ENCODE measurements at regions not wholly inside any gene's neighbourhood (a gene's known extent, or its start where the extent isn't known, plus 50 kb on each side); places are given as distances from the start of the nearest gene placed in this dataset.

DNA sequence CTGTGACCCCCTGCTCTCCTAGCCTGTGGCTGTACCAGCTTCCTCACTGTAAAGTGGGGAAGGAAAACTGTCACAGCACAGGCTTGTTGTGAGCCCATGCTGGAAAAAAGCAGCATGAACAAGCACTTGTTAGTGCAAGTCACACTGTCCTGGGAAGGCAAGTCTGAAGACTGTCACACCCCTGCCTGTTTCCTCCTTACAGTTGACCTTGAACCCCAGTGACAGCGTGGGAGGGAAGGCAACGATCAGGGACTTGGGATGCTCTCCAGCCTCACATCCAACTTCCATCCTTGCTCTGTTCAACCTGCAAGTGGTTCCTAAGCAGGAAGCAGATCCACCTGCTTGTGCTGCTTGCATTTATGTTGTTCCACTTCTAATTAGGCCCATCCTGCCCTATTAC is 311.3 kb upstream of the KLHL29 start:
- no peak for DNase-seq

- DNase-seq, result no peak
Observed at GRCh38 chr2:23077596-23077995, 307.4 kb upstream of the KLHL29 start.

DNA sequence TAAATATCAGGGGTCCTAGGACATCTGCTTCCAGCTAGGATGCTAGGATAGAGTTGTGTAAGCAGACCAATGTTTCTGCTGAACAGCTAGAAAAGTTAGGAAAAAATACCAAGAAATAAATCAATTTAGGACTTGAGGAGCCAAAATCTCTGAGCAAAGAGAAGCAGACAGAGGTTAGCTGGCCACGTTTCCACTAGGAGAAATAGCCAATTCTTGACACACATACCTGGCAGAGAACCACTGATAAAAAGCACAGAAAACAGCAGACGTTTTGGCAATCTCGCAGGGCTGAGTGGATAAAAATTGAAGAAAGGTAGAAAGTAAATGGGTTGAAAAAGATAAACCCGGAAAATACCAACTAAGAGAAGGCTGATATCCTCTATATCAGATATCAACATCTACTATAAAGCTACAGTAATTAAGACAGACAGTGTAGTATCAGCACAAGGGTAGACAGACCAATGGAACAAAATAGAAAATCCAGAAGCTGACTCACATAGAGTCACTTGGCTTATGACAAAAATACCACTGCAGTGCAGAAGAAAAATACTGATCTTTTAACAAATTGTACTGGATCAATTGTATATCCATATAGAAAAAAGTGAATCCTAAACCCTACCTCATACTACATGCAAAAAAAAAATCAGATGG is 306.1 kb upstream of the KLHL29 start:
- no peak for DNase-seq

DNA sequence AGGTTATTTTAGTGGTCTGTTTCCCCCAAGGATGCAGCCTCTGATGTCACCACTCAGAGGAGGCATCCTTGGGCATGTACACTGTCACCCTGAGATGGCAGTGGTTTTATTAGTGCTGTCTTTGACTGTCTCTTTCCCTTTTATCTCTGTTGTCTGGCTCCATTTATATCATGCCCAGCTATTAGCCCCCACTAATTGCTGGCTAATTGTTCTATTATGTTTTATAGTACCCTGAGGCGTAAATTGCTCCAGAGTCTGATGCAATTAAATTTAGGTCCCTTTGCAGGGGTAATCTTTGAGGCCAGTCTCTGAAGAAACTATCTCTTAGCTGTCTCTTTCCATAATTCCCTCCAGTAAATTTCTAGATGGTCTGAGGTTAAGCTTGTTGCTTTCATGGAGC is 301.0 kb upstream of the KLHL29 start:
- DNase-seq, result no peak

GRCh38 chr2:23091019-23091418 is 294.0 kb upstream of the KLHL29 start:
- DNase-seq, result no peak

- DNase-seq, result no peak
Observed at GRCh38 chr2:23091900-23092299, 293.1 kb upstream of the KLHL29 start.

- peak; percentile 0 for DNase-seq
Observed at GRCh38 chr2:23092831-23093230, 292.1 kb upstream of the KLHL29 start.

GRCh38 chr2:23093513-23093912 is 291.5 kb upstream of the KLHL29 start:
- DNase-seq, result no peak

DNA sequence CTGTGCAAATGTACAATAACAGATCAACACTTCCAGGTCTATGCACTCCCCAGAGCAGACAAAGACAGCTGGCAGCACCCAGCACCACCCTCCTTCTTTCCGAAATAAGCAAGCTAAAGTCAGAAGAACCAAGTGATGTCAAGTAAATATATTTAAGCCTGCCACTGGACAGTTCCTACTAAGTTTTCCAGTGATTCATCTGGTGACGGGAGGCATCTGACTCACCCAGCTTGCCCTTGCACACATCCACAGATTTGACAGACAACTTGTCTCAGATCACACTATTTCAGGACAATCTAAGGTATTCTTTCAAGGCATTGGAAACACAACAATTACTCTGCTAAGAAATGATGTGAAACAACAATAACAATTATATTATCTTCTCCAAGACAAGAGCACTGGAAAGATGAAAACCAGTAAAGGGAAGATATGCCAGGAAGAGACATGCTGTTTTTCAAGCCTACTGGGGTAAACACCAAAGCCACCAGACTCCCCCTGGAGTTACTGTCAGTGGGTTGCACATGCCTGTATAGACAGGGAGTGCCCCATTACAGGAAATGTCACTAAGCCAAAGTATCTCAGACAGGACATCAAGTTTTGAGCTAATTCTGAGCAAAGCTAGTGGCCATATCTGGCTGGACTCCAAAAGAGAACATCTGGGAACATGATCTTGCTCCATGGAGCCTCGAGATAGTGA is 287.9 kb upstream of the KLHL29 start:
- DNase-seq, result no peak

GRCh38 chr2:23100406-23100805 is 284.6 kb upstream of the KLHL29 start:
- no peak for DNase-seq

DNA sequence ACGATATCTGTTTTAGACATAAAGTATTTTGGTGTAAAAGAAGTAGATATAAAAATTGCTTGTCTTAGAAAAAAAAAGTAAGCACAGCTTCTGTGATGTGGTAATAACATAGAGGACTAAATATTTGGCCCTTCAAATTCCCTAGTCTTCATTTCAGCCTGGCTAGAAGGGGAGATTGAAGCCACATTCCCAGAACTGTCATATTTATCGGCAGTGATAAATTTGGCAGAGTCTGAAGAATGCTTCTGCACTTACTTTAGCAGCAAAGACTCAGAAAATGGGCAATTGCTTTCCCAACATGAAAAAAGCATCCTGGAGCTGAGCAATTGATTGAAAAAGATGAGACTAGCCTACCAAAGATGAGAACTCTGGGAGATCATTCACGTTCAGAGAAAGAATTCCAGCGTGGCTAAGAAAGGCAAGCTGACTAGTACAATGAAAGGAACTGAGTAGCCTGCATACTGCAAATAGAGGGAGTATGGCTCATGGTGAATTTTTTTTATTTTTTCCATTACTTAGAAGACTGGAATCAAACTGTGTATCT is 278.7 kb upstream of the KLHL29 start:
- DNase-seq, result no peak

GRCh38 chr2:23107327-23107941 is 277.5 kb upstream of the KLHL29 start:
- DNase-seq, result no peak

- no peak for DNase-seq
Observed at GRCh38 chr2:23111263-23111662, 273.7 kb upstream of the KLHL29 start.

GRCh38 chr2:23112517-23112916 is 272.5 kb upstream of the KLHL29 start:
- no peak for DNase-seq

DNA sequence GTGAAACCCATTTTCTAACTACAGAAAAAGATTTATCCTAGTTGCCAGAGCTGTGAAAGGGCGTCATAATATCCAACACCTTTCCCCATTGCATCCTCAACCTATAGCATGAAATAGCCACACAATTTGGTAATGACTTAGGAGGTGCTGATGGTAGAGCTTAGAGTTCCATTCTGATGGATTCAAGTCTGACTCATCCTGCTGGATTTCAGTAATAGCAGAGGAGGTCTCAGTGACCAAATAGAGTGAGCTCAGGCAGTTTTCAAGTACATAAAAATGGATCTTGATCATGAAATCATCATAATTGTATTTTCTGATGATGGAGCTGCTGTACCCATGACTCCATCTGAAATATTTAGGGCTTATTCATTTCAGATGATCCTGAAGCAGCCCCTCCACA is 270.7 kb upstream of the KLHL29 start:
- no peak for DNase-seq

- no peak for DNase-seq
Observed at GRCh38 chr2:23118313-23118712, 266.7 kb upstream of the KLHL29 start.

DNA sequence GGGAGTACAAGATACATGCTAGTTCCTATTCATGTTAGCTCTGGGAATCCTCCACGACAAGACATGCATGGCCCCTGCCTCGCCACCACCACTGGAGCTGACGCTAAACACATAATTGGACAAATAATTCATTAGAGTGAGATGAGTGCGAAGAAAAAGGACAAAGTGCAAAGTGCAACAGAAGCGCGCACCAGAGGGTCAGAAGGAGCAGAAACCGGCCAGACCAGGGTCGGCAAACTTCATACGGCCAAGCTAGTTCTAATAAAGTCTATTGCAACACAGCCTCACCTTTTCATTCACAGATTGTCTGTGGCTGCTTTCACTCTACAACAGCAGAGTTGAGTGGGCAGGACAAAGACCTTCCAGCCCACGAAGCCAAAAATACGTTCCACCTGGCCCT is 266.1 kb upstream of the KLHL29 start:
- DNase-seq, result no peak

DNA sequence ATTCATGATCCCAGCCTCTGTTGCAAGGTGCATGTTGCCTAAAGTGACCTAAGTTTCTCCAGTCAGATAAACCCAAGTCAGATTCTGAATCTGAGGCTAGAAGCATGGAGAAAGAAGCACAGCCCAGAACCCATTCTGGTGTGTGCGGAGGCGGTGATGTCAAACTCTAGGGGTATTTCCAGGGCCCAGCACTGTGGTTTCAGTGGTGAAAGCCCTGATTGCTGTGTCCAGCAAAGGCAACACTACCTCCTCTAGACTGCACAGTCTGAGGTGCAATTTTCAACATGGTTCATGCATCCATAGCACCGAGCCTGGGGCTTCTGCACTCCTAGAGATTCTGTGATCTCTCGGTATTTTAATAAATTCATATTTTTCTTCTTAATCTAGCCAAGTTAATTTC is 264.8 kb upstream of the KLHL29 start:
- no peak for DNase-seq

DNA sequence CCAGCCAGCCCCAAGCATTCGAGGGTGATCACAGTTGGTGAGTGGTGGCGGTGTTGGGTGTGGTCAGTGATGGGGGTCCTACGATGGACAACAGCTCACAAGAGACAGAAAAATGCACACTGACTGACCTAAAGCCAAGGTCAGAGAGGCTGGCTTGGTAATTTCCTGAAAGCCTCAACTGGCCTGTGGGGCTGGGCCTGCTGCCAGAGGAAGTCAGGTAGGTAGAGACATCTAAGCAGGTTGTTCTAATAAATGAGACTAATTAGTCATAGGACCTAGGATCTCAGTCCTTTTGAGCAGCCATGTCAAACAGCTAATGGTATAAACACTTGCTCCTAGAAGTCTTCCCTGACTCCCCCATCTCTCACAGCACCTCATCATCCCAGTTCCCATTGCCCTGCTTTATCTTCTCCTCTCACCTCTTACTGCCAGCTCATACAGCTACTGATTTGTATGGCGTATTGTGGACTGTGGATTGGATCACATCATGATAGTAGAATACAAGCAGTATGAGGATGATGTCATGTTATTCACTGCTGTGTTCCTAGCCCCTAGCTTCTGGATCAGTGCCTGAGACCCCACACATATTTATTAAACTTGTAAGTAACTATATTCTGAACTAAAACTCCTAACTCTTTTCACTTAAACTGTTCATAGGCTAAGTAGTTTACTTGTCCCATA is 262.9 kb upstream of the KLHL29 start:
- no peak for DNase-seq

- DNase-seq, result no peak
Observed at GRCh38 chr2:23122681-23123215, 262.2 kb upstream of the KLHL29 start.

DNA sequence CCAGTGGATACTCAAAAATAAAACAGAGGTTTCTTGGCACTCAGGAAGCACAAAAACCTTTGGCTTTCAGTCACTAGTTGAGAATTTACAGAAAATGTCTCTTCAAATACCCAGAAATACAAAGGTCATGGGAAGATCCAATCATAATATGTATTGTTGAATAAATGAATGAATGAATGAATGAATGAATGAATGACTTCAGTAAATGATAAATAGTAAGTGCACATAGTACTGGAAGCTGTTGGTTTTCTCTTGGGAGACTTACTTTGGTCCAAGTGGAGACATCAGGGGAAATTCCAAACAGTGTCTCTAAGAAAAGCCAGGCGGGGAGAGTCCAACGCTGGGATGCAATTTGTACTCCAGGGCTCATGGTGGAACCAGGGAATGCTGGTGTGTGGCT is 261.3 kb upstream of the KLHL29 start:
- no peak for DNase-seq

- no peak for DNase-seq
Observed at GRCh38 chr2:23124214-23124750, 260.7 kb upstream of the KLHL29 start.

- DNase-seq, result no peak
Observed at GRCh38 chr2:23127465-23127864, 257.5 kb upstream of the KLHL29 start.
